ENCODE measurements at regions not wholly inside any gene's neighbourhood (a gene's known extent, or its start where the extent isn't known, plus 50 kb on each side); places are given as distances from the start of the nearest gene placed in this dataset.

GRCh38 chr6:156557911-156558259 is 219.3 kb upstream of the ARID1B start:
- intact Hi-C loops (cut with DNase I) = no loop called here
- no peaks in the 10 kb centered on the region for H3K9me3 ChIP-seq
- ATAC-seq = no peak

DNA sequence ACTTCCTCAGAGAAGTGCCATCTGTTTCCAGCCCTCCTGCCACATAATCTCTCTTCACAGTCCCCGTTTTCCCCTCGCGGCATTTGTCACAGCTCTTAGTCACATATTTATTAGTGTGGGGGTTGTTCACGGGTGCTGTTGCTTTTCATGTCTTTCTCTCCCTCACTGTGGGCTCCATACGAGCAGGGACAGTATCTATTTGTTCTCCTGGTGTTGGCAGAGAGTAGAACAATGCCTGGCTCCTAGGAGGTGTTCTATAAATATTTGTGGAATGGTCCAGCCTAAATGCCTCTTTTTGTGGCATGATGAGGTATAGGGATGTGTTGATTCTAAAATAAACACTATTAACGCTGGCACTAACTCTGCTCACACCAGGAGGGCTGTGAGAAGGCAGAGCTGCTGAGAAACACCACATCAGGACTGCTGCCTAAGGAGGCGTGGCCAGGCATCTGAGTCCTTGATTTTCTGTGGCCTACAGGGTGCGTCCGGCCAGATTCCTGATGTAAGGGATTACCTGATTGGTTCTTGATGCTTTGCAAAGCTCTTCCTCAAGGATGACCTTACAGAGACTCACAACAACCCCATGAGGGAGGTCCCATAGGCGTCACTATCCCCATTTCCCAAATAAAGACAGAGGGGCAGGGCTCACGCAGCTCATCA is 219.8 kb upstream of the ARID1B start:
- intact Hi-C loops (cut with DNase I) = no loop called here
- WGBS, 2 donors = 21 to 30% methylated on average over 10 to 11 of the region's 11 CpGs
- DNase-seq (peak; percentile 59 to 82 (median 80)), ATAC-seq (peak; percentile 88)
- H3K36me3 ChIP-seq (replicated peaks in 1 of 2; ENCODE audit: insufficient read depth in 1 of 2, low read depth in 2 of 2) = no peaks in the 10 kb centered on the region
- H3K4me1 ChIP-seq = no peaks in the 10 kb centered on the region
- H3K9me3 ChIP-seq = no peaks in the 10 kb centered on the region
- peak in 2 of 3 donors; percentile 16 to 18 for TF ChIP-seq POLR2A (IDR thresholded peaks at IDR 0.05)
- TF ChIP-seq, protein P1, sequence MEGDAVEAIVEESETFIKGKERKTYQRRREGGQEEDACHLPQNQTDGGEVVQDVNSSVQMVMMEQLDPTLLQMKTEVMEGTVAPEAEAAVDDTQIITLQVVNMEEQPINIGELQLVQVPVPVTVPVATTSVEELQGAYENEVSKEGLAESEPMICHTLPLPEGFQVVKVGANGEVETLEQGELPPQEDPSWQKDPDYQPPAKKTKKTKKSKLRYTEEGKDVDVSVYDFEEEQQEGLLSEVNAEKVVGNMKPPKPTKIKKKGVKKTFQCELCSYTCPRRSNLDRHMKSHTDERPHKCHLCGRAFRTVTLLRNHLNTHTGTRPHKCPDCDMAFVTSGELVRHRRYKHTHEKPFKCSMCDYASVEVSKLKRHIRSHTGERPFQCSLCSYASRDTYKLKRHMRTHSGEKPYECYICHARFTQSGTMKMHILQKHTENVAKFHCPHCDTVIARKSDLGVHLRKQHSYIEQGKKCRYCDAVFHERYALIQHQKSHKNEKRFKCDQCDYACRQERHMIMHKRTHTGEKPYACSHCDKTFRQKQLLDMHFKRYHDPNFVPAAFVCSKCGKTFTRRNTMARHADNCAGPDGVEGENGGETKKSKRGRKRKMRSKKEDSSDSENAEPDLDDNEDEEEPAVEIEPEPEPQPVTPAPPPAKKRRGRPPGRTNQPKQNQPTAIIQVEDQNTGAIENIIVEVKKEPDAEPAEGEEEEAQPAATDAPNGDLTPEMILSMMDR (IDR thresholded peaks at IDR 0.05) = no peak
- no peaks in the 10 kb centered on the region for H3K27me3 ChIP-seq
- H3K4me3 ChIP-seq = no peak overlapping the region
- peak overlapping the region in 3 of 4 donors; percentile 30 to 45 (median 44) for H3K27ac ChIP-seq

More at GRCh38 chr6:156557911-156558259, 219.3 kb upstream of the ARID1B start:
- Histone ChIP-seq H3K27ac (peak overlapping the region in 3 of 4 donors; percentile 30 to 45 (median 44)), H3K36me3 (replicated peaks in 1 of 2; ENCODE audit: insufficient read depth in 1 of 2, low read depth in 2 of 2) (no peaks in the 10 kb centered on the region), H3K4me3 (no peak overlapping the region), H3K27me3 (no peaks in the 10 kb centered on the region), H3K4me1 (no peaks in the 10 kb centered on the region)
- 88 to 100% methylated on average over 1 of the region's 1 CpG for WGBS, 2 donors
- TF ChIP-seq POLR2A (IDR thresholded peaks at IDR 0.05) = no peak
- TF ChIP-seq, protein P1 (IDR thresholded peaks at IDR 0.05) = no peak
- no peak for DNase-seq

GRCh38 chr6:156556811-156557210 is 220.4 kb upstream of the ARID1B start:
- intact Hi-C loops (cut with DNase I) = no loop called here

DNA sequence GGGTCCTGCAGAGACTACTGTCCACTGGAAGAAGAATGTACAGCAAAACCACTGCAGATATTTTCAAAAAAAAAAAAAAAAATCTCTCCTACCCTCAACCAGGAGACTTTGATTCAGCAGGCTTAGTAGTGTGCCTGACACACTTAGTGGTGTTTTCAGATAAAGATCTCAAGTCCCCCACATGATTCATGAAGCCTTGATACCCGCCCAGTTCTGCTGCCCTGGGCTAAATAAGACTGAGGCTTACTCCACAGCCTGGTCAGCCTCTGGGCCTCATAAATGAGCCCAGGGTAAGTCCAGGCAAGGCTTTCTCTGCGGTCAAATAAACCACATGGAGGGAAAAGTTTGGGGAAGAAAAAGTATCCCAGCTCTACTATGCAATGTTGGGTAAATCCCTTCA is 222.1 kb upstream of the ARID1B start:
- H3K27ac ChIP-seq = no peak overlapping the region
- H3K4me1 ChIP-seq = no peaks in the 10 kb centered on the region
- H3K36me3 ChIP-seq (replicated peaks in 1 of 2; ENCODE audit: insufficient read depth in 1 of 2, low read depth in 2 of 2) = no peaks in the 10 kb centered on the region
- no peaks in the 10 kb centered on the region for H3K27me3 ChIP-seq
- intact Hi-C loops (cut with DNase I) = no loop called here
- no peak overlapping the region for H3K4me3 ChIP-seq
- TF ChIP-seq, protein P1 (IDR thresholded peaks at IDR 0.05) = no peak
- TF ChIP-seq POLR2A (IDR thresholded peaks at IDR 0.05) = no peak
- no peak for DNase-seq
- no peak for ATAC-seq
- H3K9me3 ChIP-seq = no peaks in the 10 kb centered on the region
- 65 to 83% methylated on average over 2 of the region's 2 CpGs for WGBS, 2 donors

More at GRCh38 chr6:156556811-156557210, 220.4 kb upstream of the ARID1B start:
- no peaks in the 10 kb centered on the region for H3K4me1 ChIP-seq
- peak overlapping the region in 3 of 4 donors; percentile 30 to 45 (median 44) for H3K27ac ChIP-seq
- no peaks in the 10 kb centered on the region for H3K36me3 ChIP-seq (replicated peaks in 1 of 2; ENCODE audit: insufficient read depth in 1 of 2, low read depth in 2 of 2)
- DNase-seq = no peak
- H3K9me3 ChIP-seq = no peaks in the 10 kb centered on the region
- no peak overlapping the region for H3K4me3 ChIP-seq
- no peak for ATAC-seq
- 72 to 74% methylated on average over 5 of the region's 5 CpGs for WGBS, 2 donors
- TF ChIP-seq POLR2A (IDR thresholded peaks at IDR 0.05) = no peak
- no peaks in the 10 kb centered on the region for H3K27me3 ChIP-seq

GRCh38 chr6:156554160-156554559 is 223.0 kb upstream of the ARID1B start:
- WGBS, 2 donors = 57 to 69% methylated on average over 5 of the region's 5 CpGs
- no peak for DNase-seq
- Histone ChIP-seq H3K27me3 (no peaks in the 10 kb centered on the region), H3K4me3 (no peak overlapping the region), H3K27ac (no peak overlapping the region), H3K9me3 (no peaks in the 10 kb centered on the region), H3K4me1 (no peaks in the 10 kb centered on the region), H3K36me3 (replicated peaks in 1 of 2; ENCODE audit: insufficient read depth in 1 of 2, low read depth in 2 of 2) (no peaks in the 10 kb centered on the region)
- ATAC-seq = no peak
- intact Hi-C loops (cut with DNase I) = no loop called here
- no peak for TF ChIP-seq POLR2A (IDR thresholded peaks at IDR 0.05)
- TF ChIP-seq, protein P1 (IDR thresholded peaks at IDR 0.05) = no peak

Data from body of pancreas (tissue), 4 donors.